IPS-20b (cell line): ENCODE measurements at regions not wholly inside any gene's neighbourhood (a gene's known extent, or its start where the extent isn't known, plus 50 kb on each side); places are given as distances from the start of the nearest gene placed in this dataset.

Experiments
- H3K27ac ChIP-seq: one replicate; pipeline ENCODE4 v1.5.1; 2013; ENCODE audit warnings: low read length
- H3K27me3 ChIP-seq: 2 replicates; pipeline ENCODE4 v1.6.1; 2013; ENCODE audit warnings: mild to moderate bottlenecking, low read length, inconsistent platforms; ENCODE audit not compliant: insufficient read depth
- H3K36me3 ChIP-seq: 2 replicates; pipeline ENCODE4 v1.6.1; 2013; ENCODE audit warnings: low read depth, mild to moderate bottlenecking, inconsistent platforms, low read length, moderate library complexity; ENCODE audit not compliant: insufficient read depth
- H3K4me1 ChIP-seq: 2 replicates; pipeline ENCODE4 v1.6.1; 2013; ENCODE audit warnings: mild to moderate bottlenecking, control low read depth, inconsistent platforms, low read length, moderate library complexity; ENCODE audit not compliant: insufficient read depth
- H3K4me3 ChIP-seq: 2 replicates; pipeline ENCODE4 v1.5.1; 2013; ENCODE audit warnings: mild to moderate bottlenecking, low read length, inconsistent platforms
- H3K9ac ChIP-seq: 2 replicates; pipeline ENCODE4 v1.6.1; 2013; ENCODE audit warnings: low read depth, mild to moderate bottlenecking, inconsistent platforms, low read length, moderate library complexity
- H3K9me3 ChIP-seq: 2 replicates; pipeline ENCODE4 v1.6.1; 2013; ENCODE audit warnings: mild to moderate bottlenecking, low read depth, low read length, inconsistent platforms; ENCODE audit not compliant: insufficient read depth

GRCh38 chr3:159852821-159853505 is 135.7 kb upstream of the IL12A start:
- H3K4me3 ChIP-seq = peak overlapping the region; percentile 4; the same call in 1 of the 2 replicates
- H3K4me1 ChIP-seq = peaks cover 38% of the 10 kb centered on the region
- H3K9ac ChIP-seq = peak overlapping the region; percentile 57; the same call in 1 of the 2 replicates
- H3K9me3 ChIP-seq = no peaks in the 10 kb centered on the region
- no peaks in the 10 kb centered on the region for H3K27me3 ChIP-seq
- H3K36me3 ChIP-seq = no peaks in the 10 kb centered on the region
- peak overlapping the region; percentile 17 for H3K27ac ChIP-seq

- no peaks in the 10 kb centered on the region for H3K36me3 ChIP-seq
- H3K9ac ChIP-seq = no peak overlapping the region
- peaks cover 41% of the 10 kb centered on the region for H3K4me1 ChIP-seq
- no peaks in the 10 kb centered on the region for H3K9me3 ChIP-seq
- H3K27ac ChIP-seq = no peak overlapping the region
- H3K4me3 ChIP-seq = no peak overlapping the region
- no peaks in the 10 kb centered on the region for H3K27me3 ChIP-seq
These were observed 135.2 kb upstream of the IL12A start for GRCh38 chr3:159853506-159853864.

GRCh38 chr3:159854500-159855124 is 134.0 kb upstream of the IL12A start:
- Histone ChIP-seq H3K27ac (no peak overlapping the region), H3K9me3 (no peaks in the 10 kb centered on the region), H3K4me3 (no peak overlapping the region), H3K4me1 (peaks cover 41% of the 10 kb centered on the region), H3K27me3 (no peaks in the 10 kb centered on the region), H3K36me3 (no peaks in the 10 kb centered on the region), H3K9ac (no peak overlapping the region)

GRCh38 chr3:159855599-159856346 is 132.9 kb upstream of the IL12A start:
- Histone ChIP-seq H3K36me3 (no peaks in the 10 kb centered on the region), H3K27ac (no peak overlapping the region), H3K4me3 (no peak overlapping the region), H3K4me1 (peaks cover 51% of the 10 kb centered on the region), H3K9ac (no peak overlapping the region), H3K27me3 (no peaks in the 10 kb centered on the region), H3K9me3 (no peaks in the 10 kb centered on the region)

- no peaks in the 10 kb centered on the region for H3K27me3 ChIP-seq
- H3K27ac ChIP-seq = no peak overlapping the region
- H3K4me3 ChIP-seq = no peak overlapping the region
- peaks cover 54% of the 10 kb centered on the region for H3K4me1 ChIP-seq
- H3K9me3 ChIP-seq = no peaks in the 10 kb centered on the region
- H3K9ac ChIP-seq = no peak overlapping the region
- no peaks in the 10 kb centered on the region for H3K36me3 ChIP-seq
These were observed 132.0 kb upstream of the IL12A start for GRCh38 chr3:159856590-159857104.

- Histone ChIP-seq H3K27me3 (no peaks in the 10 kb centered on the region), H3K4me1 (peaks cover 44% of the 10 kb centered on the region), H3K4me3 (no peak overlapping the region)
These were observed 130.8 kb upstream of the IL12A start for GRCh38 chr3:159857840-159858239.

GRCh38 chr3:159858650-159859049 is 130.0 kb upstream of the IL12A start:
- no peak overlapping the region for H3K4me3 ChIP-seq

More at GRCh38 chr3:159857840-159858239, 130.8 kb upstream of the IL12A start:
- Histone ChIP-seq H3K36me3 (no peaks in the 10 kb centered on the region), H3K27ac (no peak overlapping the region), H3K9ac (no peak overlapping the region), H3K9me3 (no peaks in the 10 kb centered on the region)

GRCh38 chr3:159859424-159859823 is 129.2 kb upstream of the IL12A start:
- peaks cover 29% of the 10 kb centered on the region for H3K4me1 ChIP-seq
- no peaks in the 10 kb centered on the region for H3K36me3 ChIP-seq
- no peak overlapping the region for H3K27ac ChIP-seq
- H3K9me3 ChIP-seq = no peaks in the 10 kb centered on the region
- no peaks in the 10 kb centered on the region for H3K27me3 ChIP-seq
- H3K4me3 ChIP-seq = no peak overlapping the region
- H3K9ac ChIP-seq = no peak overlapping the region

More at GRCh38 chr3:159858650-159859049, 130.0 kb upstream of the IL12A start:
- H3K27ac ChIP-seq = no peak overlapping the region
- no peaks in the 10 kb centered on the region for H3K9me3 ChIP-seq
- no peak overlapping the region for H3K9ac ChIP-seq
- H3K36me3 ChIP-seq = no peaks in the 10 kb centered on the region
- H3K27me3 ChIP-seq = no peaks in the 10 kb centered on the region
- H3K4me1 ChIP-seq = peaks cover 37% of the 10 kb centered on the region

GRCh38 chr3:159859836-159860235 is 128.8 kb upstream of the IL12A start:
- Histone ChIP-seq H3K36me3 (no peaks in the 10 kb centered on the region), H3K27me3 (no peaks in the 10 kb centered on the region), H3K4me3 (no peak overlapping the region), H3K27ac (no peak overlapping the region), H3K9me3 (no peaks in the 10 kb centered on the region), H3K4me1 (peaks cover 26% of the 10 kb centered on the region), H3K9ac (no peak overlapping the region)

- H3K4me3 ChIP-seq = no peak overlapping the region
- H3K9me3 ChIP-seq = no peaks in the 10 kb centered on the region
- H3K27me3 ChIP-seq = no peaks in the 10 kb centered on the region
- no peak overlapping the region for H3K27ac ChIP-seq
- H3K36me3 ChIP-seq = no peaks in the 10 kb centered on the region
- no peak overlapping the region for H3K9ac ChIP-seq
- H3K4me1 ChIP-seq = peaks cover 24% of the 10 kb centered on the region
These were observed 128.1 kb upstream of the IL12A start for GRCh38 chr3:159860269-159861116.

GRCh38 chr3:159861369-159861987 is 127.2 kb upstream of the IL12A start:
- Histone ChIP-seq H3K4me3 (no peak overlapping the region), H3K9me3 (no peaks in the 10 kb centered on the region), H3K4me1 (peaks cover 24% of the 10 kb centered on the region), H3K36me3 (no peaks in the 10 kb centered on the region), H3K9ac (no peak overlapping the region), H3K27me3 (no peaks in the 10 kb centered on the region), H3K27ac (no peak overlapping the region)
